ENCODE measurements at regions not wholly inside any gene's neighbourhood (a gene's known extent, or its start where the extent isn't known, plus 50 kb on each side); places are given as distances from the start of the nearest gene placed in this dataset.

DNA sequence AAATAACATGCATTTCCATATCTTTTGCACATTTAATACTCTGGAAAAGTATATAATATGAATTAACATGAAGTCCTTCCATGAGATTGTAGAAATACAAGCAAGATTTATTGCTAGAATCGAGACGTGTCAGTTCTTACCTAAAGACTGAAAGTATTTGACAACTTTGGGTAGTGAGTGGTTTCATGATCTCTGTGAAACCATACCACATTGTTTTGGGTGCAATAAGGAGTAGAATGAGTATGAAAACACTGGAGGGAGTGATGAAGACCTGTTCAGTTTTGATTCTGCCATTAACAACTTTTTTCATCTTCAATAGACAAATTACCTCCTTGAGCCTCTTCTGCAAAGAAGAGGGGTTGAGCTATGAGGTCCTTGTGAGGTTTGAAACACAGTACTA, 133.7 kb downstream of the NUDT12 start:
- peaks cover under 1% of the 10 kb centered on the region for H3K9me3 Mint-ChIP-seq
- H3K27ac Mint-ChIP-seq, result no peak overlapping the region
- TF ChIP-seq, protein P1, sequence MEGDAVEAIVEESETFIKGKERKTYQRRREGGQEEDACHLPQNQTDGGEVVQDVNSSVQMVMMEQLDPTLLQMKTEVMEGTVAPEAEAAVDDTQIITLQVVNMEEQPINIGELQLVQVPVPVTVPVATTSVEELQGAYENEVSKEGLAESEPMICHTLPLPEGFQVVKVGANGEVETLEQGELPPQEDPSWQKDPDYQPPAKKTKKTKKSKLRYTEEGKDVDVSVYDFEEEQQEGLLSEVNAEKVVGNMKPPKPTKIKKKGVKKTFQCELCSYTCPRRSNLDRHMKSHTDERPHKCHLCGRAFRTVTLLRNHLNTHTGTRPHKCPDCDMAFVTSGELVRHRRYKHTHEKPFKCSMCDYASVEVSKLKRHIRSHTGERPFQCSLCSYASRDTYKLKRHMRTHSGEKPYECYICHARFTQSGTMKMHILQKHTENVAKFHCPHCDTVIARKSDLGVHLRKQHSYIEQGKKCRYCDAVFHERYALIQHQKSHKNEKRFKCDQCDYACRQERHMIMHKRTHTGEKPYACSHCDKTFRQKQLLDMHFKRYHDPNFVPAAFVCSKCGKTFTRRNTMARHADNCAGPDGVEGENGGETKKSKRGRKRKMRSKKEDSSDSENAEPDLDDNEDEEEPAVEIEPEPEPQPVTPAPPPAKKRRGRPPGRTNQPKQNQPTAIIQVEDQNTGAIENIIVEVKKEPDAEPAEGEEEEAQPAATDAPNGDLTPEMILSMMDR (IDR thresholded peaks at IDR 0.05; ENCODE audit: unreplicated experiment), result no peak
- DNase-seq (ENCODE audit: low spot score in 2 of 2, unreplicated experiment in 2 of 2), result no peak
- H3K36me3 Mint-ChIP-seq, result no peaks in the 10 kb centered on the region
- H3K4me1 Mint-ChIP-seq, result peaks cover 19% of the 10 kb centered on the region
- no peaks in the 10 kb centered on the region for H3K27me3 Mint-ChIP-seq (ENCODE audit: low read depth)
- no peak overlapping the region for H3K4me3 Mint-ChIP-seq

DNA sequence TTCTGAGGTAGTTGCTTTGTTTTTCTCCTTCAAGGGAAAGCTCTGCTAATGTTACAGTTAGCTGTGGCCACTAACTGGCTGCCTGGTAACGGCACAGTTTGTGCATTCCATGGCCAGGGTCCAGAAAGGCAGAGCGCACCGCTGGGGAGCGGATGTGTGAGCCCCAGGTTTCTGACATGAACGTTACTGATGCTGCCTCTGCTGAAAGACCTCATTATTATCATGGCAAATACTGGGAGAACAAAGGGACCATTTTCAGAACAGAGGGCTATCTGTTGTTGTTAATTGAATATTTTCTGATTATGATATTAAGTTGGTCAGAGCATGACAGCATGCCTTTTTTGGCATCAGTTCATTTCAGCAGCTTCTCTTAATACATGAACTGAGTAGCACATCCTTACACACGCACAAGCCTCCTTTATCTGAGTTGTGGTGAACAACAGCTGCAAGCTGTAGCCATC, 134.1 kb downstream of the NUDT12 start:
- no peak for DNase-seq (ENCODE audit: low spot score in 2 of 2, unreplicated experiment in 2 of 2)
- Mint-ChIP-seq H3K27me3 (ENCODE audit: low read depth) (no peaks in the 10 kb centered on the region), H3K9me3 (peaks cover 5% of the 10 kb centered on the region), H3K4me3 (no peak overlapping the region), H3K36me3 (no peaks in the 10 kb centered on the region), H3K4me1 (peaks cover 19% of the 10 kb centered on the region), H3K27ac (no peak overlapping the region)
- TF ChIP-seq, protein P1 (IDR thresholded peaks at IDR 0.05; ENCODE audit: unreplicated experiment), result no peak

DNA sequence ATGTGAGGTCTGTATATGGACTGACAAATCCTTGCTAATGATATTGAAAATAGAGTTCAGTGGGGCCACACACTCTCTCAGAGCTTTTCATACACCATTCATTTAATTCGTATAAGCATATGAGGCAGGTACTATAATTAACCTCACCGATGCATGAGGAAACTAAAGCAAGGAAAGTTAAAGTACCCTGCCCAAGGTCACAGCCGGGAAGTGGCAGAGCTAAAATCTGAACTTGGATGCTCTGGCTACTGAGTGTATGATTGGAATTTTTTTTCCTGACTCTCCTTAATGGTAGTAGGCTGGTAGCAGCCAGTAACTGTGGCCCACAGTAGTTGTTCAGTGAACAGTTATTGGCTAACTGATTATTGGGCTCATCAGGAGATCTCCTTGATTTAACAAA, 135.3 kb downstream of the NUDT12 start:
- no peaks in the 10 kb centered on the region for H3K27me3 Mint-ChIP-seq (ENCODE audit: low read depth)
- TF ChIP-seq, protein P1 (IDR thresholded peaks at IDR 0.05; ENCODE audit: unreplicated experiment), result no peak
- DNase-seq (ENCODE audit: low spot score in 2 of 2, unreplicated experiment in 2 of 2), result no peak
- no peaks in the 10 kb centered on the region for H3K36me3 Mint-ChIP-seq
- peaks cover 5% of the 10 kb centered on the region for H3K9me3 Mint-ChIP-seq
- H3K27ac Mint-ChIP-seq, result no peak overlapping the region
- H3K4me3 Mint-ChIP-seq, result no peak overlapping the region
- peaks cover 13% of the 10 kb centered on the region for H3K4me1 Mint-ChIP-seq

DNA sequence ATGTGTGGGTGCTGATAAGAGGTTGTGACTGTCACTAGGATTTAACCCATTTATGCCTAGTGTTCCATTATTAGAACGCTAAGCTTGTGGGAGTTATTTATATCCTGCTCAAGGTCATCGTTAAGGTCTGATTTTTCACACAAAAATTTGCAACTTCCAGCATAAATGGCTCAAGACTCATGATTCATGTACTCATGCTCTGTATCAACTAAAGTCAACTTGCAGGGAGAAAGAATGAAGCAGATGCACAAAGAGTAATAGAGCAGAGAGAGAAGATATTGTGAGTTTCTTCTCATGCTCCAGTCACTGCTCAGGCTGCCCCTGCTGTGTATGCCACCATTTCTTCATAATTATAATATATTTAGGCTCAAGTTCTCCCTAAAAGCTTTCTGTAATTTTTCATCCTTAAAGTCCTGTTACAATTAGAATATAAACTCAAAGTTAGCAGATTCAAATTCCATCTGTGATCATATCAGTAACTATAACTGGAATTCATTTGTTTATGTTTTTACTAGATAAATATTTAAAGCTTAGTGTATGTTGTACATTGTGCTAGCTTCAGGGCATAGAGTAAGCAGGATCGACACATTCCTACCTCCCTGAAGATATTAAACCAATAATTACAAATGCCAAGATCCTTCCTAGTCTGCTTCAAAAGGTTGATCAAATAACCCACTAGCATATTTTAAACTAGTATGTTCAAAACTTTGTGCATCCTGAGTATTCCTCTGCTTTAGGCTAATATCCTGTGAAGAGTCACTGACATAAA, 136.7 kb downstream of the NUDT12 start:
- Mint-ChIP-seq H3K4me1 (peaks cover 7% of the 10 kb centered on the region), H3K27ac (peak overlapping the region; percentile 6), H3K9me3 (peaks cover 5% of the 10 kb centered on the region), H3K36me3 (no peaks in the 10 kb centered on the region), H3K4me3 (no peak overlapping the region), H3K27me3 (ENCODE audit: low read depth) (no peaks in the 10 kb centered on the region)
- DNase-seq (ENCODE audit: low spot score in 2 of 2, unreplicated experiment in 2 of 2), result no peak
- TF ChIP-seq, protein P1 (IDR thresholded peaks at IDR 0.05; ENCODE audit: unreplicated experiment), result no peak

DNA sequence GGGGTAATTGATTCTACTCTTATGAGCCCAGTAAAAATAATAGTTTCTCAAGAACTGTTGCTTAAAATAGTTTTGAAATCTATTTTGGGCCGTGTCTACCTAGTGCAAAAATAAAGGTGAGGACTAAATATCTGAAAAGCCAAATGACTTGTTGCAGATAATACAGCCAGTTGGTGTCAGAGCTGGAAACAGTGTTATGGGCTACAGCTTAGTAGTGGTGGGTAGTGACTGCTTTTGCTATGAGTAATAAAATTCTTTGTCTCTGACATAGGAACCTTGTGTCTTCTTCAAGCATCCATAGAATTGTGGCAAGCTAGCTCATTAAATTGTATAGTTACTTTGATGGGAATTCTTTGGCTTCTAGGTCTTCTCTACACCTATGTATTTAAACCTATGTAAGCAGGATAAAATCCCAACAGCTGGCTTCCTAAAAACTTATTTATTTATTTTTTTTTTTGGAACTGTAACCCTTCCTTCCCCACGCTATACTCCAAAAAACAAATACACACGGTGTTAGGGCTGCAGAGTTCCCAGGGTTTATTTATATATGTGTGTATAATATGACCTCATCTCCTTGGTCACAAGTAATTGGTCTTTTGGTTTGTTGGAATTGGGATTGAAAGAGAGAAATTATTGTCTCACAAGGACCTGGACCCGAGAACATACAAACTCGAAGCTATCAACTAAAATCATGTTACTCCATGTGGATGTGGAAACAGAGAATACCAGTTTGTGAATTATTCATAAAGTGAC, 138.0 kb downstream of the NUDT12 start:
- no peaks in the 10 kb centered on the region for H3K36me3 Mint-ChIP-seq
- no peak overlapping the region for H3K4me3 Mint-ChIP-seq
- H3K4me1 Mint-ChIP-seq, result peaks cover 7% of the 10 kb centered on the region
- TF ChIP-seq, protein P1 (IDR thresholded peaks at IDR 0.05; ENCODE audit: unreplicated experiment), result no peak
- DNase-seq (ENCODE audit: low spot score in 2 of 2, unreplicated experiment in 2 of 2), result no peak
- H3K9me3 Mint-ChIP-seq, result peaks cover 5% of the 10 kb centered on the region
- H3K27me3 Mint-ChIP-seq (ENCODE audit: low read depth), result no peaks in the 10 kb centered on the region
- no peak overlapping the region for H3K27ac Mint-ChIP-seq
